Mesothelial cell of epicardium (in vitro differentiated cells): ENCODE measurements at regions not wholly inside any gene's neighbourhood (a gene's known extent, or its start where the extent isn't known, plus 50 kb on each side); places are given as distances from the start of the nearest gene placed in this dataset.
"Not testable (repeated sequence)": the region's sequence is repeated elsewhere in the genome, so short reads cannot be mapped to it uniquely, and the experiment has no call there.

ENCODE experiments used
- DNase-seq, 2 experiments: peaks; one replicate each; pipeline ENCODE4 v3.0.0; 2021; ENCODE audit warnings: low spot score in 2 of 2; ENCODE audit not compliant: unreplicated experiment in 2 of 2
- H3K27ac Mint-ChIP-seq: 2 replicates; pipeline ENCODE4 v1.8.0; 2021; ENCODE audit warnings: mixed read lengths
- H3K27me3 Mint-ChIP-seq: 2 replicates; pipeline ENCODE4 v1.8.0; 2021; ENCODE audit warnings: low read depth, mixed read lengths
- H3K36me3 Mint-ChIP-seq: 2 replicates; pipeline ENCODE4 v1.8.0; 2021; ENCODE audit warnings: mixed read lengths
- H3K4me1 Mint-ChIP-seq: 2 replicates; pipeline ENCODE4 v1.8.0; 2021; ENCODE audit warnings: mixed read lengths
- H3K4me3 Mint-ChIP-seq: 2 replicates; pipeline ENCODE4 v1.8.0; 2021; ENCODE audit warnings: mild to moderate bottlenecking, moderate library complexity, mixed read lengths
- H3K9me3 Mint-ChIP-seq: 2 replicates; pipeline ENCODE4 v1.8.0; 2021; ENCODE audit warnings: mixed read lengths

GRCh38 chr2:111559301-111559700, 324.7 kb downstream of the ANAPC1 start:
- H3K36me3 Mint-ChIP-seq, DNase-seq, H3K4me3 Mint-ChIP-seq, H3K9me3 Mint-ChIP-seq, H3K27ac Mint-ChIP-seq, H3K27me3 Mint-ChIP-seq, H3K4me1 Mint-ChIP-seq: not testable (repeated sequence)

GRCh38 chr2:111559814-111560213, 324.2 kb downstream of the ANAPC1 start:
- H3K9me3 Mint-ChIP-seq, H3K4me3 Mint-ChIP-seq, H3K27me3 Mint-ChIP-seq, H3K4me1 Mint-ChIP-seq, H3K36me3 Mint-ChIP-seq, H3K27ac Mint-ChIP-seq, DNase-seq: not testable (repeated sequence)

GRCh38 chr2:111566068-111566467, 317.9 kb downstream of the ANAPC1 start:
- H3K36me3 Mint-ChIP-seq, result not testable (repeated sequence)

GRCh38 chr2:111567233-111567632, 316.8 kb downstream of the ANAPC1 start:
- not testable (repeated sequence) for H3K9me3 Mint-ChIP-seq, H3K4me3 Mint-ChIP-seq, H3K4me1 Mint-ChIP-seq, H3K27ac Mint-ChIP-seq, H3K36me3 Mint-ChIP-seq, DNase-seq, H3K27me3 Mint-ChIP-seq

More at GRCh38 chr2:111566068-111566467, 317.9 kb downstream of the ANAPC1 start:
- H3K27me3 Mint-ChIP-seq, H3K4me1 Mint-ChIP-seq, H3K9me3 Mint-ChIP-seq, DNase-seq, H3K4me3 Mint-ChIP-seq, H3K27ac Mint-ChIP-seq: not testable (repeated sequence)

GRCh38 chr2:111569356-111570199, 314.4 kb downstream of the ANAPC1 start:
- H3K36me3 Mint-ChIP-seq, H3K27ac Mint-ChIP-seq, H3K27me3 Mint-ChIP-seq, H3K9me3 Mint-ChIP-seq, DNase-seq, H3K4me3 Mint-ChIP-seq, H3K4me1 Mint-ChIP-seq: not testable (repeated sequence)

- not testable (repeated sequence) for H3K36me3 Mint-ChIP-seq, H3K4me1 Mint-ChIP-seq, H3K27me3 Mint-ChIP-seq, H3K4me3 Mint-ChIP-seq, H3K27ac Mint-ChIP-seq, H3K9me3 Mint-ChIP-seq, DNase-seq
These were observed 313.5 kb downstream of the ANAPC1 start for GRCh38 chr2:111570300-111571114.

- not testable (repeated sequence) for H3K36me3 Mint-ChIP-seq, H3K4me3 Mint-ChIP-seq, DNase-seq, H3K9me3 Mint-ChIP-seq, H3K27ac Mint-ChIP-seq, H3K27me3 Mint-ChIP-seq, H3K4me1 Mint-ChIP-seq
These were observed 309.2 kb downstream of the ANAPC1 start for GRCh38 chr2:111574803-111575202.

GRCh38 chr2:111577154-111577885, 306.7 kb downstream of the ANAPC1 start:
- not testable (repeated sequence) for H3K36me3 Mint-ChIP-seq, H3K27ac Mint-ChIP-seq, DNase-seq, H3K27me3 Mint-ChIP-seq, H3K4me3 Mint-ChIP-seq, H3K9me3 Mint-ChIP-seq, H3K4me1 Mint-ChIP-seq

GRCh38 chr2:111579500-111580134, 304.4 kb downstream of the ANAPC1 start:
- H3K4me1 Mint-ChIP-seq, H3K4me3 Mint-ChIP-seq, DNase-seq, H3K9me3 Mint-ChIP-seq, H3K36me3 Mint-ChIP-seq, H3K27me3 Mint-ChIP-seq, H3K27ac Mint-ChIP-seq: not testable (repeated sequence)

GRCh38 chr2:111580616-111581015, 303.4 kb downstream of the ANAPC1 start:
- DNase-seq, H3K27ac Mint-ChIP-seq, H3K4me1 Mint-ChIP-seq, H3K9me3 Mint-ChIP-seq, H3K4me3 Mint-ChIP-seq, H3K27me3 Mint-ChIP-seq, H3K36me3 Mint-ChIP-seq: not testable (repeated sequence)

- not testable (repeated sequence) for DNase-seq, H3K27me3 Mint-ChIP-seq, H3K36me3 Mint-ChIP-seq, H3K27ac Mint-ChIP-seq, H3K9me3 Mint-ChIP-seq, H3K4me3 Mint-ChIP-seq, H3K4me1 Mint-ChIP-seq
These were observed 301.9 kb downstream of the ANAPC1 start for GRCh38 chr2:111582090-111582489.

GRCh38 chr2:111583480-111583879, 300.5 kb downstream of the ANAPC1 start:
- not testable (repeated sequence) for H3K4me3 Mint-ChIP-seq, H3K27me3 Mint-ChIP-seq, DNase-seq, H3K4me1 Mint-ChIP-seq, H3K27ac Mint-ChIP-seq, H3K36me3 Mint-ChIP-seq, H3K9me3 Mint-ChIP-seq

- not testable (repeated sequence) for H3K4me3 Mint-ChIP-seq, H3K4me1 Mint-ChIP-seq, DNase-seq, H3K9me3 Mint-ChIP-seq, H3K27me3 Mint-ChIP-seq, H3K36me3 Mint-ChIP-seq
- peak overlapping the region; percentile 76 for H3K27ac Mint-ChIP-seq
These were observed 299.5 kb downstream of the ANAPC1 start for GRCh38 chr2:111584540-111584939.
